Neural cell (in vitro differentiated cells): ENCODE measurements at regions not wholly inside any gene's neighbourhood (a gene's known extent, or its start where the extent isn't known, plus 50 kb on each side); places are given as distances from the start of the nearest gene placed in this dataset.

ENCODE experiments used
- EP300 ChIP-seq: fragments of 450-650 bp; conservative IDR thresholded peaks from 2 replicates; pipeline ENCODE4 v1.6.1; 2014; ENCODE audit warnings: antibody characterized with exemption, mild to moderate bottlenecking, moderate library complexity; ENCODE audit not compliant: poor library complexity, severe bottlenecking
- EZH2 ChIP-seq: fragments of 200-600, 300-800 bp; shearing (Covaris generic), sonication (generic); IDR thresholded peaks from 2 replicates; pipeline ENCODE4 v1.6.1; 2014; ENCODE audit warnings: antibody characterized with exemption, low read length, borderline replicate concordance, mild to moderate bottlenecking; ENCODE audit not compliant: insufficient read depth, poor library complexity, severe bottlenecking
- POLR2AphosphoS5 ChIP-seq: IDR thresholded peaks from 2 replicates; pipeline ENCODE4 v1.6.1; 2012
- TF ChIP-seq, protein P1 (sequence below): fragments of 450-650 bp; IDR thresholded peaks from 2 replicates; pipeline ENCODE4 v1.5.1; 2014; ENCODE audit warnings: antibody characterized with exemption, mild to moderate bottlenecking, moderate library complexity; ENCODE audit not compliant: poor library complexity, severe bottlenecking

- TF ChIP-seq EZH2 = no peak
- TF ChIP-seq, protein P1, sequence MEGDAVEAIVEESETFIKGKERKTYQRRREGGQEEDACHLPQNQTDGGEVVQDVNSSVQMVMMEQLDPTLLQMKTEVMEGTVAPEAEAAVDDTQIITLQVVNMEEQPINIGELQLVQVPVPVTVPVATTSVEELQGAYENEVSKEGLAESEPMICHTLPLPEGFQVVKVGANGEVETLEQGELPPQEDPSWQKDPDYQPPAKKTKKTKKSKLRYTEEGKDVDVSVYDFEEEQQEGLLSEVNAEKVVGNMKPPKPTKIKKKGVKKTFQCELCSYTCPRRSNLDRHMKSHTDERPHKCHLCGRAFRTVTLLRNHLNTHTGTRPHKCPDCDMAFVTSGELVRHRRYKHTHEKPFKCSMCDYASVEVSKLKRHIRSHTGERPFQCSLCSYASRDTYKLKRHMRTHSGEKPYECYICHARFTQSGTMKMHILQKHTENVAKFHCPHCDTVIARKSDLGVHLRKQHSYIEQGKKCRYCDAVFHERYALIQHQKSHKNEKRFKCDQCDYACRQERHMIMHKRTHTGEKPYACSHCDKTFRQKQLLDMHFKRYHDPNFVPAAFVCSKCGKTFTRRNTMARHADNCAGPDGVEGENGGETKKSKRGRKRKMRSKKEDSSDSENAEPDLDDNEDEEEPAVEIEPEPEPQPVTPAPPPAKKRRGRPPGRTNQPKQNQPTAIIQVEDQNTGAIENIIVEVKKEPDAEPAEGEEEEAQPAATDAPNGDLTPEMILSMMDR = no peak
- TF ChIP-seq EP300 = no peak
- no peak for TF ChIP-seq POLR2AphosphoS5
Measured at GRCh38 chr16:77669057-77669456, 53.3 kb upstream of the NUDT7 start.
